ENCODE measurements at regions not wholly inside any gene's neighbourhood (a gene's known extent, or its start where the extent isn't known, plus 50 kb on each side); places are given as distances from the start of the nearest gene placed in this dataset.
"Not testable (repeated sequence)": the region's sequence is repeated elsewhere in the genome, so short reads cannot be mapped to it uniquely, and the experiment has no call there.

- no peak for DNase-seq (ENCODE audit: low read depth in 2 of 2)
These were observed 91.4 kb upstream of the LHX1 start for GRCh38 chr17:36845916-36846315.

DNA sequence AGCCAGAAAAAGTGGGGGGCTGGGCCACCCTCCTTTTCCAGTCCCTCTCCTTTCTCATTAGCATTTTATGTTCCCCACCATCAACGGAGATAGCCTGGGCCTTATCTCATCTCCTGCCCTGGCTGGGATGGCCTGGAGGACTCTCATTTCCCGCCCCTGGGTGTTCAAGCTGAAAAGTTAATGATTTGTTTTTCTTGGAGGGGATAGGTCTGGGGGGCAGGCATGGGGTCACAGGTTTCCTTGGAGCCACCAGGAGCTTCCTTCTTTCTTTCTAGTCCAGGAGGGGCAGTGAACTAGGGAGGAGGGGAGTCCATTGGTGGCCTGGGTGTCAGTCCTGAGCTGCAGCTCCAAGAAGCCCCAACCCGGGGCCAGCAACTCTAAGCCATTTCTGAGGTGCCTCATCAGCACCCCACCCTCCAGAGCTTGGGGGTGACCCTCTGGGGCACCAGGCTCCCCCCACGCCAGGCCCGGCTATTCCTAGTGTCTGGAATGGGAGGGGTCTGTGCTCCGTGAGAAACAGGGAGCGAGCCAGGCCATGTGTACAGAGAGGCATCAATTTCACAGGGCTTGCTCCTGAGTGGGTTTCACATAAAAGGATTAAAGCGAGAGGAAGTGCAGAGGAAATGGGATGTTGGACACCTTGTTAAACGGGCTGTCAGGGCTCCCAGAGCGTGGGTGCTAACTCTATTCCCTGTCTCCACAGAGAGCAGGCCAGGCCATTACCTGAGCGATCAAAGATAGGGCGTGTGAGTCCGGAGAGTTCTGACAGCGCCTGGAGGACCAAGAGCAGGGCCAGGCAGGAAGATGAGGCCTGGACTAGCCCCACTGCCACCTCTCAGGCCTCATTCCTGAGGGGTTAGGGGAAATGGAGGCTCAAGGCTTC, 90.6 kb upstream of the LHX1 start:
- no peak for DNase-seq (ENCODE audit: low read depth in 2 of 2)

DNA sequence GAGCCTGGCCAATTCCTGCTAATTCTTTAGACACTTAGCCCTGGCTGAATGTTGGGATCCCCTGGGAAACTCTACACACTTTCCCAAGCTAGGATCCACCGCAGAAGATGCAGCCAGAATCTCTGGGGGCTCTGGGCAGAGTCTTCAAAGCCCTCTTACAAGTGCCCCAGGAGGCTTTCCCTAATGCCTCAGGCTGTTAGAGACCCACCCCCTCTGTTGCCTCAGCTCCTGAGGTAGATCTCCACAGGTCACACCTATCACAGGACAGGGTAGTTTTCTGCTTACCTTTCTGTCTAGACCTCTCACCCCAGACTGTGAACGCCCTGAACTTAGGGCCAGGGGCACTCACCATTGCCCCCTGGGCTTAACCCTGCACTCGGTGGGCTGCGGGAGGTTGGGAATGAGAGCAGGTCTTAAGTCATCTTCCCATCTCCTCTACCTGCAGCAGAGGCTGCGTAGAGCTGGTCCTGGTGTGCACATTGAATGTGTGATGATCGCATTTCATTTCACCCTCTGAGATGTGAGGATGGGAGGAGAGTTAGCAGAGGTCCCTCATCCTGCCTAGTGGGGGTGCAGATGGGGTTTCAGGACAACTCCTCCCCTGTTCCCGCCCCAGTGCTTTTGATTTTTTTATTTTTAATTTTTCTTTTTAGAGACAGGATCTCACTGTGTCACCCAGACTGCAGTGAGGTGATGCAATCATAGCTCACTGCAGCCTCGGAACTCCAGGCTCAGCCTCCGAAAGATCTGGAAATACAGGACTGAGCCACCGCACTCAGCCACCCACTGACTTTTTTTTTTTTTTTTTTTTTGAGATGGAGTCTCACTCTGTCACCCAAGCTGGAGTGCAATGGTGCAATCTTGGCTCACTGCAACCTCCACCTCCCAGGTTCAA, 89.0 kb upstream of the LHX1 start:
- DNase-seq (ENCODE audit: low read depth in 2 of 2), result no peak

- DNase-seq (ENCODE audit: low read depth in 2 of 2), result not testable (repeated sequence)
These were observed 88.3 kb upstream of the LHX1 start for GRCh38 chr17:36849020-36849419.

DNA sequence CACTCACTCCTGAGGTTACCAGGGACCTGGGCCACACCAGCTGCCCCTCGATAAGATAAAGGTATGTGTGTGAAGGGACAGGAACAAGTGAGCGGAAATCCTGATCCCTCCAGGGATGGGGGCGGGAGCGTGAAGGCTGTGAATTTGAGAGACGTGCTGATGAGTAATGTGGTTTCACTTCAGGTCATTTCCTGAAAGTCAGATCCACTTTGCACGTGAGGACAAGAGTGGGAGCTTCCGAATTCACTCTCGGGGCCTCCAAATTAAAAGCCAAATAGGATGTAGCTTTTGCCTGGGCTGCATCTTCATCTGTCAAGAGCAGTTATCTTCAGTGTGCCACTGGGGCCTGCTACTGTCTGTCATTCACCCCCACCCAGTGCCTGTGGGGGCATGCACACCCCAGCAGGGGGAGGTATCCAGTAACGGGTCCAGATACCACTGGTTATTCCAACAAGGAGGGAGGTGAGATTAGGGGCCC, 87.4 kb upstream of the LHX1 start:
- DNase-seq (ENCODE audit: low read depth in 2 of 2), result peak; percentile 25 to 29

DNA sequence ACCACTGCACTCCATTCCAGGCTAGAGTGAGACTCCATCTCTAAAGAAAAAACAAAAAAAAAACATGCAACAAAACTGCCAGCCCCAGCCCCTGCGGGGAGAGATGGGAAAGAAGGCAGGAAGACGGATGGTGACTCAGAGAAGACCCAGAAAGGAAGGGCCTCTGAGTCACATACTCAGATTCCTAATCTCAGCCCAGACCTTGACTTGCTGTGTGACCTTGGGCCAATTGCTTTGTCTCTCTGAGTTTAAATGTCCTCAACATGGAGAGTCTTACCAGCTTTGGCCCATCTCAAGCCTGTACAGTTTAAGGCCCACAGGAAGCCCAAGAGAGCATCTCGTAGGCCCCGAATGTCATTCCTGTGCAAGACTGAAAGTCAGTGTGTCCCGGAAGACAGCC, 86.5 kb upstream of the LHX1 start:
- peak; percentile 30 to 36 for DNase-seq (ENCODE audit: low read depth in 2 of 2)

DNA sequence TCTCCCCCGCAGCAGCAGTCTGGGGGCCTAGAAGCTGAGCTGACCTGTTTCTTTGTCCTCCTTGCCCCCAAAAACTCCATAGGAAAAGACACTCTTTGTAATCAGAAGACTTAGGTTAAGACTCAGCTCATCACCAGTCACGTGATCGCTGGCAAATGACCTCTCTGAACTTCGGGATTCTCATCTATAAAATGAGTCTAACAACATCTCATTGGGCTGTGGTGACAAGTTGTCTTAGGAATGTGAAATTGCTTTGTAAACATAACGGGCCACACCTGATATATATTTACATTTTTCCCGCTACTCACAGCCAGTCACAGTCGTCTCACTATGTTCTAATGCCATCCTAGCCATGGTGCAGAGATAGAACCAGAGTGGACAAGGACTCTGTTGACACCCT, 86.0 kb upstream of the LHX1 start:
- no peak for DNase-seq (ENCODE audit: low read depth in 2 of 2)

DNA sequence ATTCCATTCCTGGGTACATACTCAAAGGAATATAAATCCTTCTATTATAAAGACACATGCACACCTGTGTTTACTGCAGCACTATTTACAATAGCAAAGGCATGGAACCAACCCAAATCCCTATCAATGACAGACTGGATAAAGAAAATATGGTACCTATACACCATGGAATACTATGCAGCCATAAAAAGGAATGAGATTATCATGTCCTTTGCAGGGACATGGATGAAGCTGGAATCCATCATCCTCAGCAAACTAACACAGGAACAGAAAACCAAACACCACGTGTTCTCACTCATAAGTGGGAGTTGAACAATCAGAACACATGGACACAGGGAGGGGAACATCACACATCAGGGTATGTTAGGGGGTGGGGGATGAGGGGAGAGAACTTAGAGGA, 84.8 kb upstream of the LHX1 start:
- DNase-seq (ENCODE audit: low read depth in 2 of 2), result not testable (repeated sequence)

DNA sequence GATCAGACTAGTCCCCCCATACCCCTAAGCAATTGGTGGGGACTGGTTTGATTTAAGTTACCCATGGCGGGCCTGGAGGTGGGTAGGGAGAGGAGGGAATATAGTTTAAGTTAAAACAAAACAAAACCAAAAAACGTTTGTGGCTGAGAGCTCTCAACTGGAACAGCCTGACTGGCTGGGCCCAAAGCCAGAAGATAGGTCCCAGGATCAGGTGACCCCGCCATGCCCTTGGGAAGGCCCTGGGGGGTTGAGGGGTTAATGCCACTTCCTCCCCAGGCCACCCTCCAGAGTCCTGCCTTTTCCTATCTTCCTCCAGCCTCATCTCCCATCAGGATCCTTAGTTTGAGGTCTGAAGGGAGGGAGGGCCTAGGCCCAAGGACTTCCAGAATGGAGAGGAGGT, 82.3 kb upstream of the LHX1 start:
- no peak for DNase-seq (ENCODE audit: low read depth in 2 of 2)

- DNase-seq (ENCODE audit: low read depth in 2 of 2), result no peak
These were observed 81.8 kb upstream of the LHX1 start for GRCh38 chr17:36855459-36855858.

DNA sequence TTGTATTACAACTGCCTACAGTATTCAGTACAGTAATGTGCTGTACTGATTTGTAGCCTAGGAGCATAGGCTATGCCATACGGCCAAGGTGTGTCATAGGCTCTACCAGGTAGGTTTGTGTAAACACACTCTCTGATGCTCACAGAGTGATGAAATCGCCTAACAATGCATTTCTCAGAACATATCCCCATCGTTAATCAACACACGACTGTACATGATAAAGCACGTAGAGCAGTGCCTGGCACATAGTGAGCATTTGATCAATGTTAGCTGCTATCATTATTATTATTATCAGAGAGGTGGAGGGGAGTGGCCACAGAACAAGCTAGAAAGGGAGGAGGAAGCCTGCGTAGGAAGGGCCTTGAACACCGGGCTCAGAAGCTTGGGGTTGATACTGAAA, 81.1 kb upstream of the LHX1 start:
- DNase-seq (ENCODE audit: low read depth in 2 of 2), result no peak

DNA sequence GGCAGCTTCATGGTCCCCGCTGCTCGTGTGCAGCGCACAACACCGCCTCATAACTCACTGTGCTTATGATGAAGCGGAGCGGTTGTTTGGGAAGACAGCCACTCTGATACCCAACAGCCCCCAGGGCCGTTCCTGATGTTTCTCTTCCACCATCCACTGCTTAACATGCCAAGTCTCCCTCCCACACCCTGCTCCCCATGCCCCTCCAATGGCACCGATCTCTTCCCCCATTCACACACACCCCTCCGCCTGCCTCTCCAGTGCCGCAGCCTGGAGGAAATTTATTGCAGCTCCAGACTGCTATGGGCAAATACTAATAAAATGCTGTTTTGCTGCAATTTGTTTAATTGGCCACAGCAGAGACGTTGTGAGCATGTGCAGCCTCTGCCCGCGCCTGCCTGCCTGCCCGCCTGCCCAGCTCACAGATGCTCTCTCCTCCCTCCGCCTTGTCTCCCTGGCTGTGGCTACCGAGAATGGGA, 80.3 kb upstream of the LHX1 start:
- no peak for DNase-seq (ENCODE audit: low read depth in 2 of 2)

DNA sequence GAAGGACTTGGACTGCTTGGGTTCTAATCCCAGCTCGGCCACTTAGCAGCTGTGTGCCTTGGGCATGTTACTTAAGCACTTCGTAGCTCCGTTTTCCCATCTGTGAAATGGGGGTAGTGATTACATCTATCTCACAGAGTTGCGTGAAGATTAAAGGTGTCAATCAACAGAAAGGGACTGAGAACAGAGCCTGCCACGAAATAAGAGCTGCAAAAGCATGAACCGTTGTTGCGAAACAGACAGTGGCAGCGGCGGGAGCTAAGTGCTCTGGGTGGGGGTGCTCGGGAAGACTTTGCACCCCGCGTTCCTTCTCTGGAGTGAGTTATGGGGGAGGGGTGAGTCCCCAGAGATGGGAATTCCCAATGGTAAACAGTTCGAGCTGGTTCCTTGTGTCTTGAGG, 79.6 kb upstream of the LHX1 start:
- no peak for DNase-seq (ENCODE audit: low read depth in 2 of 2)

- DNase-seq (ENCODE audit: low read depth in 2 of 2), result no peak
These were observed 78.9 kb upstream of the LHX1 start for GRCh38 chr17:36858119-36859002.

GRCh38 chr17:36859003-36859300, 78.3 kb upstream of the LHX1 start:
- DNase-seq (ENCODE audit: low read depth in 2 of 2), result no peak

GRCh38 chr17:36859706-36860105, 77.6 kb upstream of the LHX1 start:
- DNase-seq (ENCODE audit: low read depth in 2 of 2), result no peak

- no peak for DNase-seq (ENCODE audit: low read depth in 2 of 2)
These were observed 75.7 kb upstream of the LHX1 start for GRCh38 chr17:36861531-36861930.

- no peak for DNase-seq (ENCODE audit: low read depth in 2 of 2)
These were observed 75.0 kb upstream of the LHX1 start for GRCh38 chr17:36862116-36862920.

GRCh38 chr17:36863131-36863530, 74.1 kb upstream of the LHX1 start:
- no peak for DNase-seq (ENCODE audit: low read depth in 2 of 2)

DNA sequence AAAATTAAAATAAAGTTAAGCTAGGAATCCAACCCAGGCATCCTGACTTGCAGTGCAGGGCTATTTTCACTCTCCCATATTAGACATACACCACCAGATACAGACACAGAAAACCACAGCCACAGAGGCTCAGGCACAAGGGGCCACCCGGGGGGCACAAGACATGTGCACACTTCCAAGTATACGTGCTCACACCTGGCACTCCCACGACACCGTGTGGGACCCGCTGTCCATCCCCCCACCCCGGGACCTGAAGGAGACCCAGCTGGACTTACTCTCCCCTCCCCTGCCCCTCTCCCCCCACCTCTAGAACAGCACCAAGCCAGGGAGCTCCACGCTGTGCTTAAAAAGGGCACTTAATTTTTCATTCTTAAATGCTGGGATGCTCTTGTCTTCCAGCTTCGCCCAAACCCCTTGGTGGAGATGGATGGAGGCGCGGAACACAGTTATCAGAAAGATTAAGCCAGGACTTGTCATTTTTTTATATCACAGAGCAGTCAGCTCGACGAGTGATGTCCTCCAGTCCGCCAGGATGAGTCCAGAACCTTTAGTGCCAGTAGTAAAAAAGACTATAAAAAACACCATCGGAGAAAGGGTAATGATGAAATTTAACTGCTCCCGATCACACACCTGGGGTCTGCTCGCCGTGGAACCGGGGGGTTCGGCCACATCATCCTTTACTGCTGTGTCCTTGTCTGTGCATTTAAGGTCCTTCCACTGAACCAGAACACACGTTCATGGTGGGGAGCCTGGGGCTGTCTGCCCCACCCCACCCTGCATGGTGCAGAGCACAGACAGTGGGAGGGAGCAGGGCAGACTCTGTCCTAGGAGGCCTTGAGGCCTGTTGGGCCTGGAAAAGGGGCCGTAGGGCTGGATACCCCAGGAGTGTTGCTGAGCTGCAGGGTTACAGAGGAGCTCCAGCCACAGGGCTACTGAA, 73.3 kb upstream of the LHX1 start:
- no peak for DNase-seq (ENCODE audit: low read depth in 2 of 2)
